Upper lobe of right lung (tissue), 1 donor: ENCODE measurements at regions not wholly inside any gene's neighbourhood (a gene's known extent, or its start where the extent isn't known, plus 50 kb on each side); places are given as distances from the start of the nearest gene placed in this dataset.

ENCODE experiments used
- ATAC-seq: fragments of 200-7000 bp; cut with Tn5 transposase; one replicate; pipeline ENCODE4 v1.9.1; 2020; ENCODE audit warnings: mild to moderate bottlenecking, moderate library complexity
- DNase-seq: peaks from one replicate; pipeline ENCODE4 v3.0.0-alpha.2; 2020
- H3K27ac ChIP-seq: fragments of 200-600 bp; one replicate; pipeline ENCODE4 v1.8.0; 2022
- H3K27me3 ChIP-seq: fragments of 200-600 bp; one replicate; pipeline ENCODE4 v1.8.0; 2022; ENCODE audit warnings: mild to moderate bottlenecking
- H3K36me3 ChIP-seq: fragments of 200-600 bp; one replicate; pipeline ENCODE4 v1.8.0; 2022
- H3K4me1 ChIP-seq: fragments of 200-600 bp; one replicate; pipeline ENCODE4 v1.8.0; 2022
- H3K4me3 ChIP-seq: fragments of 200-600 bp; one replicate; pipeline ENCODE4 v1.8.0; 2022; ENCODE audit warnings: mild to moderate bottlenecking
- H3K9me3 ChIP-seq: fragments of 200-600 bp; one replicate; pipeline ENCODE4 v1.8.0; 2022
- CTCF ChIP-seq: fragments of 200-600 bp; IDR thresholded peaks from one replicate; pipeline ENCODE4 v1.8.0; 2022; ENCODE audit warnings: antibody characterized with exemption
- intact Hi-C: fragments of 100-400 bp; cut with DNase I; formaldehyde crosslinking; loops from one replicate; pipeline ENCODE4 v1.11.0; 2022
- donor health status: DM: no; HTN: yes; CAD: no; lungs with severe emphysema.

- ATAC-seq (no peak), DNase-seq (no peak)
- intact Hi-C loops = no loop called here
- TF ChIP-seq CTCF = no peak
- Histone ChIP-seq H3K4me3 (no peak overlapping the region), H3K27ac (no peak overlapping the region), H3K9me3 (no peaks in the 10 kb centered on the region), H3K36me3 (no peaks in the 10 kb centered on the region), H3K4me1 (no peaks in the 10 kb centered on the region), H3K27me3 (no peaks in the 10 kb centered on the region)
Observed at GRCh38 chr10:21280037-21280436, 245.4 kb downstream of the SKIDA1 start.

DNA sequence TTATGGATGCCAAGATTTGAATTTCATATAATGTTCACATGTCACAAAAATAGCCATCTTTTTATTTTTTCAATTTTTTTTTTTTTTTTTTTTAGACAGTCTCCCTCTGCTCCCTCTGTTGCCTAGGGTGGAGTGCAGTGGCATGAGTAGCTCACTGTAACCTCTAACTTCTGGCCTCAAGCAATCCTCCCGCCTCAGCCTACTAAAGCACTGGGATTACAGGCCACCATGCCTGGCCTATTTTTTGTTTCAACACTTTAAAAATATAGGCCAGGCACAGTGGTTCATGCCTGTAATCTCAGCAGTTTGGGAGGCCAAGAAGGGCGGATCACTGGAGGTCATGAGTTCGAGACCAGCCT, 246.3 kb downstream of the SKIDA1 start:
- no peak overlapping the region for H3K27ac ChIP-seq

GRCh38 chr10:21278491-21279216, 246.8 kb downstream of the SKIDA1 start:
- no peaks in the 10 kb centered on the region for H3K36me3 ChIP-seq
- intact Hi-C loops = no loop called here
- ATAC-seq (peak; percentile 98), DNase-seq (peak; percentile 94)
- no peak overlapping the region for H3K27ac ChIP-seq
- no peaks in the 10 kb centered on the region for H3K9me3 ChIP-seq
- H3K27me3 ChIP-seq = no peaks in the 10 kb centered on the region
- H3K4me3 ChIP-seq = no peak overlapping the region
- TF ChIP-seq CTCF = peak; percentile 87
- no peaks in the 10 kb centered on the region for H3K4me1 ChIP-seq

More for the DNA sequence above, 246.3 kb downstream of the SKIDA1 start:
- TF ChIP-seq CTCF = no peak
- ATAC-seq = no peak
- H3K36me3 ChIP-seq = no peaks in the 10 kb centered on the region
- DNase-seq = no peak
- H3K27me3 ChIP-seq = no peaks in the 10 kb centered on the region
- H3K9me3 ChIP-seq = no peaks in the 10 kb centered on the region
- intact Hi-C loops = no loop called here
- no peak overlapping the region for H3K4me3 ChIP-seq
- no peaks in the 10 kb centered on the region for H3K4me1 ChIP-seq

GRCh38 chr10:21273400-21273968, 252.0 kb downstream of the SKIDA1 start:
- Histone ChIP-seq H3K4me3 (no peak overlapping the region), H3K27ac (no peak overlapping the region), H3K27me3 (no peaks in the 10 kb centered on the region), H3K9me3 (no peaks in the 10 kb centered on the region), H3K4me1 (no peaks in the 10 kb centered on the region), H3K36me3 (no peaks in the 10 kb centered on the region)
- DNase-seq = no peak
- intact Hi-C loops = no loop called here
- no peak for TF ChIP-seq CTCF
- ATAC-seq = peak; percentile 42

DNA sequence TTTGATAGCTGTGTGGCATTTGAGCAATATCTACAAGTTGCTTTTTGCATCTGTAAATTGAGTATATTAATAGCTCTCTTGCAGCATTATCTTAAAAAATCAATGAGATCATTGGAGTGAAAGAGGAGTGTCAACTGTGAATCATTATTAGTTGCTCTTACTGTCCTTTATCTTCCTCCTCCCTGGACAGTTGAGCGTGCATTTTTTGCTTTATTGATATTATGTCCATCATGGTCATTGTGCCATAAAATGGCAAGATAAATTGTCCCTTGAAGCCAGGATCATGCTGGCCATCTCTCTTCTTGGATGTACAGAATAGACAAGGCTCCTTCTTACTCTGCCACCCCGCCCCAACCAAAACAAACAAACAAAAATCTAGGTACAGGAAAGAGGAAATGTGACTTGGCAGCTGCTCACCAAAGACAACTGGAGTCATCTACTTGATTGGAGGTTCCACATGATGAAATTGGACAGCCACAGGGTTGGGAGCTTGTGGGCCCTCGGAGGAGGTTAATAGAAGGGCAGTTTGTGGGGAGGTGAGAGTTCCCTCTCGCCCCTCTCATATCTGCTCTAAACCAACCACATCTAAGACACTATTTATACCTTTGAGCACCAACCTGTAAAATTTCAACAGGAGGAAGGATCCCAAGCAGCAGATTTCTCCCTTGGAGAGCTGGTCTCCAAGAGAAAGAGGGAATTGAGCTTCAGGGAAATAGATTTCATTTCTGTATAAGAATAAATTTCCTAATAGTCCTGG, 252.7 kb downstream of the SKIDA1 start:
- TF ChIP-seq CTCF = no peak
- no peaks in the 10 kb centered on the region for H3K27me3 ChIP-seq
- no peak overlapping the region for H3K4me3 ChIP-seq
- ATAC-seq (no peak), DNase-seq (no peak)
- H3K9me3 ChIP-seq = no peaks in the 10 kb centered on the region
- H3K4me1 ChIP-seq = no peaks in the 10 kb centered on the region
- intact Hi-C loops = no loop called here
- no peak overlapping the region for H3K27ac ChIP-seq
- no peaks in the 10 kb centered on the region for H3K36me3 ChIP-seq
